Activated CD8-positive, alpha-beta T cell treated with anti-CD3 and anti-CD28 coated beads for 36 hours (primary cell): ENCODE measurements at regions not wholly inside any gene's neighbourhood (a gene's known extent, or its start where the extent isn't known, plus 50 kb on each side); places are given as distances from the start of the nearest gene placed in this dataset.

ENCODE experiments used
- ATAC-seq: fragments of 200-7000 bp; cut with Tn5 transposase; one replicate; pipeline ENCODE4 v1.10.0; 2021; ENCODE audit warnings: mild to moderate bottlenecking, moderate library complexity
- CTCF ChIA-PET: fragments of 350-600 bp; sonication (Branson Sonifier 250); formaldehyde crosslinking; loops from one replicate; lab custom pipeline; 2021; ENCODE audit warnings: antibody characterized with exemption; lab: Charles Lee
- POLR2A ChIA-PET: fragments of 350-600 bp; sonication (Branson Sonifier 250); formaldehyde crosslinking; loops from one replicate; lab custom pipeline; 2021; ENCODE audit warnings: antibody characterized with exemption; lab: Charles Lee
- DNase-seq: peaks from one replicate; pipeline ENCODE4 v3.0.0-alpha.2; 2020
- H3K27ac Mint-ChIP-seq: one replicate; pipeline ENCODE4 v1.8.0; 2021; ENCODE audit warnings: mild to moderate bottlenecking, mixed read lengths
- H3K27me3 Mint-ChIP-seq: one replicate; pipeline ENCODE4 v1.8.0; 2021; ENCODE audit warnings: mixed read lengths
- H3K36me3 Mint-ChIP-seq: one replicate; pipeline ENCODE4 v1.8.0; 2021; ENCODE audit warnings: low read depth, mixed read lengths
- H3K4me1 Mint-ChIP-seq: one replicate; pipeline ENCODE4 v1.8.0; 2021; ENCODE audit warnings: low read depth, mixed read lengths
- H3K4me3 Mint-ChIP-seq: one replicate; pipeline ENCODE4 v1.8.0; 2021; ENCODE audit warnings: mild to moderate bottlenecking, moderate library complexity, mixed read lengths
- H3K9me3 Mint-ChIP-seq: one replicate; pipeline ENCODE4 v1.8.0; 2021; ENCODE audit warnings: mixed read lengths
- intact Hi-C: fragments of 100-400 bp; cut with micrococcal nuclease; formaldehyde crosslinking; loops from one replicate; pipeline ENCODE4 v1.10.0; 2022
- TF ChIP-seq, protein P1 (sequence below): fragments of 200-600 bp; IDR thresholded peaks from one replicate; pipeline ENCODE4 v1.8.0; 2022; ENCODE audit warnings: antibody characterized with exemption, mild to moderate bottlenecking

DNA sequence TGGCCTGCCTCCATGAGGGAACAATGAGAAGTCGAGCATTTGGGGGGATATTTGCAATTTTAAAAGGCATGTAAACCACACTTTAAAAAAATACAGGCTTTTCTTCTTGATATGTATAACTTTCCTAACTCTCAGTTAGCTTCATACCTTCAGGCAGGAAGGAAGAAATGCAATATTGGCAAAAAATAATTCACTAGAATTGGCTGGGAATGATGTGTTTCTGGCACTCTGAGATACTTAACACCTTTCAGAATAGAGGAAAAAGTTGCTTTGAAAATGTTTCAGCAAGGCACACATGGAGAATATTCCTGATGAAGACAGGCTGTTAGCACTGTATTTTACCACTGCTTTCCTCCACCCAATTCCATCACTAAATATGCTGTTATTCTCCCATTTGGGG is 747.6 kb downstream of the HDGFL1 start:
- Mint-ChIP-seq H3K27me3 (no peaks in the 10 kb centered on the region), H3K4me3 (no peak overlapping the region), H3K9me3 (no peaks in the 10 kb centered on the region), H3K27ac (no peak overlapping the region), H3K36me3 (no peaks in the 10 kb centered on the region), H3K4me1 (no peaks in the 10 kb centered on the region)
- no peak for ATAC-seq
- intact Hi-C loops = no loop called here
- CTCF ChIA-PET = no interaction called here
- POLR2A ChIA-PET = no interaction called here
- DNase-seq = no peak
- TF ChIP-seq, protein P1, sequence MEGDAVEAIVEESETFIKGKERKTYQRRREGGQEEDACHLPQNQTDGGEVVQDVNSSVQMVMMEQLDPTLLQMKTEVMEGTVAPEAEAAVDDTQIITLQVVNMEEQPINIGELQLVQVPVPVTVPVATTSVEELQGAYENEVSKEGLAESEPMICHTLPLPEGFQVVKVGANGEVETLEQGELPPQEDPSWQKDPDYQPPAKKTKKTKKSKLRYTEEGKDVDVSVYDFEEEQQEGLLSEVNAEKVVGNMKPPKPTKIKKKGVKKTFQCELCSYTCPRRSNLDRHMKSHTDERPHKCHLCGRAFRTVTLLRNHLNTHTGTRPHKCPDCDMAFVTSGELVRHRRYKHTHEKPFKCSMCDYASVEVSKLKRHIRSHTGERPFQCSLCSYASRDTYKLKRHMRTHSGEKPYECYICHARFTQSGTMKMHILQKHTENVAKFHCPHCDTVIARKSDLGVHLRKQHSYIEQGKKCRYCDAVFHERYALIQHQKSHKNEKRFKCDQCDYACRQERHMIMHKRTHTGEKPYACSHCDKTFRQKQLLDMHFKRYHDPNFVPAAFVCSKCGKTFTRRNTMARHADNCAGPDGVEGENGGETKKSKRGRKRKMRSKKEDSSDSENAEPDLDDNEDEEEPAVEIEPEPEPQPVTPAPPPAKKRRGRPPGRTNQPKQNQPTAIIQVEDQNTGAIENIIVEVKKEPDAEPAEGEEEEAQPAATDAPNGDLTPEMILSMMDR = no peak

DNA sequence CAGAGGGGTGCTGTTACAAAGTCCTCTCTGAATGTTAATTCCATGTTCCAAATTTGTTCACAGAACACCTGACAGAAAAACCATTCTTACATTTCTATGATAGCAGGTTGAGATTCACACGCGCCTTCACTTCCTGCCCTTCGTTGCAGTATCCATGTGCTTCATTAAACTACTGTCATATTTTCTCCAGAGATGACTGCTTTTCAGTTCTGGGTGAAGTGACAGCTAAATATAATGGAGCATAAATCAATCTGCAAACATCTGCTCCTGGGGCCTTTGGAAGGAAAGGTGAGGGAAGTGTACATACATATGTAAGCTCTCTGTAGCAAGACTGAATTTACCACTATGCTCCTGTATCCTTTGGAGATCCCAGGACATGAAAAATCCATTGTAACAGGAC is 750.2 kb downstream of the HDGFL1 start:
- Mint-ChIP-seq H3K9me3 (no peaks in the 10 kb centered on the region), H3K27me3 (no peaks in the 10 kb centered on the region), H3K36me3 (no peaks in the 10 kb centered on the region), H3K27ac (no peak overlapping the region), H3K4me3 (no peak overlapping the region), H3K4me1 (no peaks in the 10 kb centered on the region)
- intact Hi-C loops = no loop called here
- TF ChIP-seq, protein P1 = no peak
- DNase-seq (no peak), ATAC-seq (no peak)
- POLR2A ChIA-PET = no interaction called here
- CTCF ChIA-PET = no interaction called here

DNA sequence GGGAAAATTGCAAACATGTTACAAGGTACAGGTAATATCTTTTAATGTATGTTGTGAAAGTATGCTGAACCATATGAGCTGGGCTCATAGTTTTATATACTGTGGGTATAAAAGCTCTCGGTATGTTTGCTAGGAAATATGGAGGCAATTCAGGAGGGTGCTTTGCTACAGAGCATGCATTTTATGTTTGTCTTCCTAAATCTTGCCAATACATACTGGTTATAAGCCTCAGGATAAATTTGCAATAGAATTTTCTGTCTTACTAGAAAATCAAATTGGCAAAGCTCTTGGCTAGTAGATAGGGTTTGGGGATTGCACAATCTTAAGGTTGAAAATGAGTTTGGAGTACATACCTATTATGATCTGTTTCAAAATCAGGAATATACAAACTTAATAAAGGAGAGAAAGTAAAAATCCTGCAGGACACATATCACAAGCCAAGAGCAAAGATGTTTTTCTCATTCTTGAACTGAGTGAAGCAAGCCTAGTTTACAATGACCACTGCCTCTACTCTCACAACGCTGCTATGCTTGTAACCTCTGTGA is 751.2 kb downstream of the HDGFL1 start:
- H3K27me3 Mint-ChIP-seq = no peaks in the 10 kb centered on the region
- ATAC-seq (no peak), DNase-seq (no peak)
- TF ChIP-seq, protein P1 = no peak
- H3K27ac Mint-ChIP-seq = no peak overlapping the region
- intact Hi-C loops = no loop called here
- no peaks in the 10 kb centered on the region for H3K9me3 Mint-ChIP-seq
- ChIA-PET POLR2A (no interaction called here), CTCF (no interaction called here)
- H3K4me3 Mint-ChIP-seq = no peak overlapping the region
- no peaks in the 10 kb centered on the region for H3K4me1 Mint-ChIP-seq
- no peaks in the 10 kb centered on the region for H3K36me3 Mint-ChIP-seq

DNA sequence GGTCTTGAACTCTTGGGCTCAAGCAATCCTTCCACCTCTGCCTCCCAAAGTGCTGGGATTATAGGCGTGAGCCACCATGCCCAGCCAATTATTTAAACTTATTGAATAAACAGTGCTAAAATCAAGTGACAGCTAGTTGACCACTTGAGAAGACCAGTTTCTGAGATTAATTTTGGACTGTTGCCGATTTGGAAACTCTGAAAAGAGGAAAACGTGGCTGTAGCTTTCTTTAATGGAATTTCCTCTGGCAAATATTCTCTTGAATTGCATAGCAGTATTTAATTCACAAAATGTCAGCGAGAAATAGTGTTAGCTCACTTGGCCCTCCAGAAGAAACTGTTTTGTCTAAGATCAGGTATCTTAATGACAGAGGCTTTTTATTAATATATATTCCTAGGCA is 754.5 kb downstream of the HDGFL1 start:
- CTCF ChIA-PET = no interaction called here
- no peaks in the 10 kb centered on the region for H3K36me3 Mint-ChIP-seq
- intact Hi-C loops = no loop called here
- TF ChIP-seq, protein P1 = no peak
- ATAC-seq (no peak), DNase-seq (no peak)
- POLR2A ChIA-PET = interaction anchor here (0.7 kb wide), 1 partner anchor 406 kb away, joined by 3 read pairs; no protein-coding TSS in a partner anchor
- no peak overlapping the region for H3K27ac Mint-ChIP-seq
- H3K4me1 Mint-ChIP-seq = no peaks in the 10 kb centered on the region
- peaks cover 2% of the 10 kb centered on the region for H3K9me3 Mint-ChIP-seq
- H3K27me3 Mint-ChIP-seq = no peaks in the 10 kb centered on the region
- no peak overlapping the region for H3K4me3 Mint-ChIP-seq

DNA sequence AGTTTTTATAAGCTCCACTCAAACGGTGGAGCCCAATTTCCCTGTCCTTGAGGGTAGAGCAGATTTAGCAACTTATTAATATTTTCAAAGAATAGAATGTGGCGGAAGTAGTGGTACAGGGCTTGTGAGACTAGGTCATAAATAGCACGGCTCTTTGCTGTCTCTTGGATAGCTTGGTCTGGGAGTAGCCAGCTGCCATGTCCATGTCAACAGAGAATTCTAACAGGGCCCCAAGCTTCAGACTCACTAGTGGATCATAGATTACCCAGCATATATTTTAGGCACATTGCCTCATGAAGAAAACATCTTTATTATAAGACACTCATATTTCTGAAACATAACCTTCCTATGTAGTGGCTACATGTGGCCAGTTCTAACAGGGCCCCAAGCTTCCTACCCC is 755.7 kb downstream of the HDGFL1 start:
- ATAC-seq (no peak), DNase-seq (no peak)
- Mint-ChIP-seq H3K27ac (no peak overlapping the region), H3K36me3 (no peaks in the 10 kb centered on the region), H3K4me3 (no peak overlapping the region), H3K4me1 (no peaks in the 10 kb centered on the region), H3K9me3 (peaks cover 2% of the 10 kb centered on the region), H3K27me3 (no peaks in the 10 kb centered on the region)
- ChIA-PET CTCF (no interaction called here), POLR2A (no interaction called here)
- intact Hi-C loops = no loop called here
- TF ChIP-seq, protein P1 = no peak
